IMR-90 (cell line): ENCODE measurements at regions not wholly inside any gene's neighbourhood (a gene's known extent, or its start where the extent isn't known, plus 50 kb on each side); places are given as distances from the start of the nearest gene placed in this dataset.

Source experiments
- ATAC-seq: fragments of 200-7000 bp; cut with Tn5 transposase; 2 replicates; pipeline ENCODE4 v1.9.1; 2020; ENCODE audit warnings: low read depth, mild to moderate bottlenecking, moderate library complexity
- BruUV-seq: library from RNA; stranded (reverse); fragments of 400-500 nt; replicated peaks from 2 replicates; lab custom pipeline; 2021; lab: Mats Ljungman, UMichigan
- CTCF ChIA-PET: fragments of 300-600 bp; formaldehyde crosslinking; extraction: SDS; loops from one replicate; lab custom pipeline; 2021; ENCODE audit warnings: antibody characterized with exemption; lab: Yijun Ruan, JAX
- POLR2A ChIA-PET: fragments of 300-600 bp; sonication (Branson Sonifier 250); formaldehyde crosslinking; loops from one replicate; lab custom pipeline; 2022; ENCODE audit warnings: antibody characterized with exemption; ENCODE audit not compliant: unreplicated experiment; lab: Charles Lee
- DNase-seq: peaks from one replicate; pipeline ENCODE4 v3.0.0; 2013
- H2AFZ ChIP-seq: replicated peaks from 2 replicates; pipeline ENCODE3; 2013; ENCODE audit warnings: low read length, mild to moderate bottlenecking; ENCODE audit not compliant: poor library complexity
- H2AK5ac ChIP-seq: 2 replicates; pipeline ENCODE4 v1.6.1; 2013; ENCODE audit warnings: low read depth, low read length, inconsistent platforms
- H2AK9ac ChIP-seq: replicated peaks from 2 replicates; pipeline ENCODE3; 2013; ENCODE audit warnings: mild to moderate bottlenecking, low read depth, low read length, moderate library complexity; ENCODE audit not compliant: poor library complexity
- H2BK120ac ChIP-seq: 2 replicates; pipeline ENCODE4 v1.6.1; 2013; ENCODE audit warnings: low read depth, low read length, inconsistent platforms
- H2BK15ac ChIP-seq: 3 replicates; pipeline ENCODE4 v1.6.1; 2013; ENCODE audit warnings: low read depth, low read length, inconsistent platforms
- H2BK20ac ChIP-seq: 2 replicates; pipeline ENCODE4 v1.6.1; 2013; ENCODE audit warnings: low read depth, mild to moderate bottlenecking, inconsistent platforms, low read length, moderate library complexity
- H2BK5ac ChIP-seq: 2 replicates; pipeline ENCODE4 v1.6.1; 2013; ENCODE audit warnings: mild to moderate bottlenecking, low read depth, low read length, inconsistent platforms; ENCODE audit not compliant: poor library complexity, severe bottlenecking
- H3K14ac ChIP-seq: replicated peaks from 2 replicates; pipeline ENCODE4 v1.6.1; 2013; ENCODE audit warnings: low read depth, low read length, inconsistent platforms
- H3K18ac ChIP-seq: 2 replicates; pipeline ENCODE4 v1.6.1; 2013; ENCODE audit warnings: low read depth, low read length, control low read depth
- H3K23ac ChIP-seq: 2 replicates; pipeline ENCODE4 v1.6.1; 2013; ENCODE audit warnings: low read depth, low read length, inconsistent platforms
- H3K27ac ChIP-seq: 2 replicates; pipeline ENCODE4 v1.5.1; 2013; ENCODE audit warnings: mild to moderate bottlenecking, control low read depth, low read length; ENCODE audit not compliant: insufficient read depth
- H3K27me3 ChIP-seq: 2 replicates; pipeline ENCODE4 v1.6.1; 2013; ENCODE audit warnings: low read length; ENCODE audit not compliant: control insufficient read depth, insufficient read depth
- H3K36me3 ChIP-seq: 2 replicates; pipeline ENCODE4 v1.6.1; 2013; ENCODE audit warnings: low read length, mixed read lengths; ENCODE audit not compliant: control insufficient read depth, insufficient read depth
- H3K4ac ChIP-seq: 2 replicates; pipeline ENCODE4 v1.6.1; 2013; ENCODE audit warnings: low read depth, low read length, inconsistent platforms
- H3K4me1 ChIP-seq: 2 replicates; pipeline ENCODE4 v1.6.1; 2013; ENCODE audit warnings: low read length, mixed read lengths; ENCODE audit not compliant: control insufficient read depth, insufficient read depth
- H3K4me2 ChIP-seq: 2 replicates; pipeline ENCODE4 v1.6.1; 2013; ENCODE audit warnings: low read depth, mild to moderate bottlenecking, control low read depth, low read length, moderate library complexity
- H3K4me3 ChIP-seq: 2 replicates; pipeline ENCODE4 v1.5.1; 2013; ENCODE audit warnings: low read depth, mild to moderate bottlenecking, control low read depth, low read length, moderate library complexity; ENCODE audit not compliant: insufficient read depth
- H3K56ac ChIP-seq: 2 replicates; pipeline ENCODE4 v1.6.1; 2013; ENCODE audit warnings: low read length, inconsistent platforms; ENCODE audit not compliant: insufficient read depth; ENCODE audit errors: extremely low read depth
- H3K79me1 ChIP-seq, 2 experiments: 2 replicates each; pipeline ENCODE4 v1.6.1; 2013; ENCODE audit warnings: low read length in 2 of 2, inconsistent platforms in 1 of 2, low read depth in 1 of 2
- H3K9ac ChIP-seq: 2 replicates; pipeline ENCODE4 v1.6.1; 2013; ENCODE audit warnings: low read depth, low read length, control low read depth
- H3K9me1 ChIP-seq: 2 replicates; pipeline ENCODE4 v1.6.1; 2013; ENCODE audit warnings: low read length, inconsistent platforms; ENCODE audit not compliant: insufficient read depth
- H3K9me3 ChIP-seq: 2 replicates; pipeline ENCODE4 v1.6.1; 2013; ENCODE audit warnings: low read length; ENCODE audit not compliant: control insufficient read depth, insufficient read depth
- H4K20me1 ChIP-seq: 2 replicates; pipeline ENCODE4 v1.6.1; 2013; ENCODE audit warnings: low read length, inconsistent platforms; ENCODE audit not compliant: insufficient read depth
- H4K5ac ChIP-seq: 2 replicates; pipeline ENCODE4 v1.6.1; 2013; ENCODE audit warnings: mild to moderate bottlenecking, low read depth, low read length, control low read depth
- H4K8ac ChIP-seq, 2 experiments: 2 replicates each; pipeline ENCODE4 v1.6.1; 2013; ENCODE audit warnings: low read depth in 2 of 2, low read length in 2 of 2, control low read depth in 1 of 2, inconsistent platforms in 1 of 2
- H4K91ac ChIP-seq: 2 replicates; pipeline ENCODE4 v1.6.1; 2013; ENCODE audit warnings: low read depth, low read length, inconsistent platforms; ENCODE audit not compliant: insufficient read depth
- BHLHE40 ChIP-seq: fragments of 150-350 bp; IDR thresholded peaks from 2 replicates; pipeline ENCODE4 v1.6.1; 2016; ENCODE audit warnings: mild to moderate bottlenecking, low read depth, low read length
- CEBPB ChIP-seq: IDR thresholded peaks from 2 replicates; pipeline ENCODE4 v1.6.1; 2012; ENCODE audit warnings: low read depth, low read length, improper control_type of control experiment
- CHD1 ChIP-seq: IDR thresholded peaks from 2 replicates; pipeline ENCODE4 v1.6.1; 2012; ENCODE audit warnings: low read depth, low read length, improper control_type of control experiment
- CTCF ChIP-seq: conservative IDR thresholded peaks from 2 replicates; pipeline ENCODE4 v1.5.1; 2012; ENCODE audit warnings: mild to moderate bottlenecking, low read depth, low read length, improper control_type of control experiment
- ELK1 ChIP-seq: fragments of 150-350 bp; IDR thresholded peaks from 2 replicates; pipeline ENCODE4 v1.6.1; 2016; ENCODE audit warnings: low read depth, mild to moderate bottlenecking, low read length, moderate library complexity, borderline replicate concordance
- FOS ChIP-seq: fragments of 150-350 bp; IDR thresholded peaks from 2 replicates; pipeline ENCODE4 v1.6.1; 2016; ENCODE audit warnings: low read depth, low read length
- MAFK ChIP-seq: IDR thresholded peaks from 2 replicates; pipeline ENCODE4 v1.6.1; 2012; ENCODE audit warnings: low read depth, low read length, improper control_type of control experiment
- MAZ ChIP-seq: IDR thresholded peaks from 2 replicates; pipeline ENCODE4 v1.6.1; 2012; ENCODE audit warnings: low read depth, mild to moderate bottlenecking, low read length, improper control_type of control experiment, moderate library complexity, borderline replicate concordance
- MXI1 ChIP-seq: IDR thresholded peaks from 2 replicates; pipeline ENCODE4 v1.6.1; 2012; ENCODE audit warnings: low read depth, mild to moderate bottlenecking, low read length, moderate library complexity, borderline replicate concordance
- NFE2L2 ChIP-seq: fragments of 150-350 bp; IDR thresholded peaks from 2 replicates; pipeline ENCODE4 v1.6.1; 2016; ENCODE audit warnings: low read depth, mild to moderate bottlenecking, low read length
- POLR2A ChIP-seq: IDR thresholded peaks from 2 replicates; pipeline ENCODE4 v1.6.1; 2012; ENCODE audit warnings: mild to moderate bottlenecking, low read depth, low read length
- RAD21 ChIP-seq: IDR thresholded peaks from 2 replicates; pipeline ENCODE4 v1.6.1; 2012; ENCODE audit warnings: low read length, improper control_type of control experiment
- RCOR1 ChIP-seq: IDR thresholded peaks from 2 replicates; pipeline ENCODE4 v1.6.1; 2012; ENCODE audit warnings: mild to moderate bottlenecking, low read length, improper control_type of control experiment; ENCODE audit not compliant: insufficient replicate concordance
- RFX5 ChIP-seq: IDR thresholded peaks from 2 replicates; pipeline ENCODE4 v1.8.0; 2012; ENCODE audit warnings: low read depth, mild to moderate bottlenecking, low read length, moderate library complexity
- SMC3 ChIP-seq: fragments of 150-350 bp; IDR thresholded peaks from 2 replicates; pipeline ENCODE4 v1.6.1; 2016; ENCODE audit warnings: low read depth, mild to moderate bottlenecking, antibody characterized with exemption, low read length, moderate library complexity
- USF2 ChIP-seq: fragments of 150-350 bp; IDR thresholded peaks from 2 replicates; pipeline ENCODE4 v1.6.1; 2017; ENCODE audit warnings: mild to moderate bottlenecking, antibody characterized with exemption, low read length, low read depth
- dilution Hi-C: fragments of 300-500 bp; cut with HindIII; formaldehyde crosslinking; loops from one replicate; pipeline ENCODE4 v1.14.3; 2018; ENCODE audit warnings: low sequenced_read_pairs; ENCODE audit not compliant: unreplicated experiment
- in situ Hi-C: fragments of 300-500 bp; cut with MboI; formaldehyde crosslinking; loops from 3 replicates; pipeline ENCODE4 v1.14.3; 2019; ENCODE audit warnings: low sequenced_read_pairs, inconsistent platforms, mixed read lengths
- intact Hi-C: fragments of 100-400 bp; cut with micrococcal nuclease; formaldehyde crosslinking; loops from 2 replicates; pipeline ENCODE4 v1.10.0; 2022

GRCh38 chr9:80701061-80701460, 988.3 kb downstream of the TLE1 start:
- no peak overlapping the region for H2AK5ac ChIP-seq
- H2AK9ac ChIP-seq = no peak overlapping the region
- no peak overlapping the region for H4K91ac ChIP-seq
- TF ChIP-seq RAD21 = no peak
- no peak for TF ChIP-seq CEBPB
- TF ChIP-seq BHLHE40 = no peak
- TF ChIP-seq ELK1 = no peak
- no peak for TF ChIP-seq CHD1
- TF ChIP-seq MAFK = no peak
- no peak for TF ChIP-seq NFE2L2
- TF ChIP-seq RCOR1 = no peak
- no peak for TF ChIP-seq MAZ
- no peak for TF ChIP-seq USF2
- no peak for TF ChIP-seq POLR2A
- TF ChIP-seq MXI1 = no peak
- TF ChIP-seq FOS = no peak
- no peak for TF ChIP-seq CTCF
- TF ChIP-seq SMC3 = no peak
- no peak for TF ChIP-seq RFX5
- no peak overlapping the region for H3K14ac ChIP-seq
- no peak overlapping the region for H4K8ac ChIP-seq
- no peak overlapping the region for H2BK5ac ChIP-seq
- no peak overlapping the region for H3K27ac ChIP-seq
- no peaks in the 10 kb centered on the region for H3K27me3 ChIP-seq
- no peak overlapping the region for H2BK120ac ChIP-seq
- no peaks in the 10 kb centered on the region for H3K79me1 ChIP-seq
- H3K4me3 ChIP-seq = no peak overlapping the region
- dilution Hi-C loops (no loop called here), in situ Hi-C loops (no loop called here), intact Hi-C loops (no loop called here)
- ChIA-PET POLR2A (no interaction called here), CTCF (no interaction called here)
- no peak overlapping the region for H3K18ac ChIP-seq
- no peaks in the 10 kb centered on the region for H3K36me3 ChIP-seq
- H3K9ac ChIP-seq = no peak overlapping the region
- DNase-seq (peak; percentile 8), ATAC-seq (no peak)
- no peak overlapping the region for H3K23ac ChIP-seq
- BruUV-seq = no TSS peak
- H2BK20ac ChIP-seq = no peak overlapping the region
- H4K20me1 ChIP-seq = no peaks in the 10 kb centered on the region
- no peak overlapping the region for H2BK15ac ChIP-seq
- no peak overlapping the region for H3K4me2 ChIP-seq
- no peak overlapping the region for H2AFZ ChIP-seq
- H3K56ac ChIP-seq = no peak overlapping the region
- no peak overlapping the region for H3K4ac ChIP-seq
- H3K9me3 ChIP-seq = peaks cover 2% of the 10 kb centered on the region; the same call in 1 of the 2 replicates
- no peaks in the 10 kb centered on the region for H3K4me1 ChIP-seq
- H4K5ac ChIP-seq = no peak overlapping the region
- no peaks in the 10 kb centered on the region for H3K9me1 ChIP-seq
